ENCODE measurements at regions not wholly inside any gene's neighbourhood (a gene's known extent, or its start where the extent isn't known, plus 50 kb on each side); places are given as distances from the start of the nearest gene placed in this dataset.
"Not testable (repeated sequence)": the region's sequence is repeated elsewhere in the genome, so short reads cannot be mapped to it uniquely, and the experiment has no call there.

GRCh38 chr14:105747503-105748203 is 221.3 kb downstream of the TMEM121 start:
- TF ChIP-seq POLR2A, EP300, POLR2AphosphoS5 (IDR thresholded peaks at IDR 0.05): not testable (repeated sequence)
- TF ChIP-seq, protein P1, sequence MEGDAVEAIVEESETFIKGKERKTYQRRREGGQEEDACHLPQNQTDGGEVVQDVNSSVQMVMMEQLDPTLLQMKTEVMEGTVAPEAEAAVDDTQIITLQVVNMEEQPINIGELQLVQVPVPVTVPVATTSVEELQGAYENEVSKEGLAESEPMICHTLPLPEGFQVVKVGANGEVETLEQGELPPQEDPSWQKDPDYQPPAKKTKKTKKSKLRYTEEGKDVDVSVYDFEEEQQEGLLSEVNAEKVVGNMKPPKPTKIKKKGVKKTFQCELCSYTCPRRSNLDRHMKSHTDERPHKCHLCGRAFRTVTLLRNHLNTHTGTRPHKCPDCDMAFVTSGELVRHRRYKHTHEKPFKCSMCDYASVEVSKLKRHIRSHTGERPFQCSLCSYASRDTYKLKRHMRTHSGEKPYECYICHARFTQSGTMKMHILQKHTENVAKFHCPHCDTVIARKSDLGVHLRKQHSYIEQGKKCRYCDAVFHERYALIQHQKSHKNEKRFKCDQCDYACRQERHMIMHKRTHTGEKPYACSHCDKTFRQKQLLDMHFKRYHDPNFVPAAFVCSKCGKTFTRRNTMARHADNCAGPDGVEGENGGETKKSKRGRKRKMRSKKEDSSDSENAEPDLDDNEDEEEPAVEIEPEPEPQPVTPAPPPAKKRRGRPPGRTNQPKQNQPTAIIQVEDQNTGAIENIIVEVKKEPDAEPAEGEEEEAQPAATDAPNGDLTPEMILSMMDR (IDR thresholded peaks at IDR 0.05): not testable (repeated sequence)
